ENCODE measurements at regions not wholly inside any gene's neighbourhood (a gene's known extent, or its start where the extent isn't known, plus 50 kb on each side); places are given as distances from the start of the nearest gene placed in this dataset.

DNA sequence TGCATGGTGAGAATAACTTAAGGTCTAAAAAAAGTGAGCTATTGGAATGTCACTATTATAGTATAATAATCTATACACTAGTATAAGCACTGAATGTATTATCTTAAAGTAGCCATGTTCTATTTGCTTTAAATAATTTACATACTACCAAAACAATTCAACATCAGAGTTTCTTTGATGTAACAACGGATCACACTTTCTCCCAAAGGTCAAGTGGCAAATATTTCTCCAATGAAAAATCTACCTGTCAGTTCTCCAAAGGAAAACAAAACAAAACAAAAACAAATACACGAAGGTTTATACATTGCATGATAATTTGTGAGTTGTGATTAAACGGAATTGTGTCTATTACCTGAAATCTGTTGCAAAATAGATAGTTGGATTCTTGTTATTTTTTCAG, 581.4 kb downstream of the USP25 start:
- Histone ChIP-seq H2AFZ (no peak overlapping the region), H3K4me3 (no peak overlapping the region), H3K27ac (ENCODE audit: low read depth) (no peak overlapping the region), H4K20me1 (replicated peaks; ENCODE audit: insufficient read depth) (no peaks in the 10 kb centered on the region), H3K4me1 (ENCODE audit: insufficient read depth) (0 out of 2 replicates have a peak, but pooled peaks cover 1% of the 10 kb centered on the region), H3K27me3 (ENCODE audit: insufficient read depth) (no peaks in the 10 kb centered on the region), H3K9me2 (ENCODE audit: insufficient read depth) (no peaks in the 10 kb centered on the region), H3F3A (replicated peaks; ENCODE audit: low read depth) (no peaks in the 10 kb centered on the region), H3K36me3 (ENCODE audit: insufficient read depth) (no peaks in the 10 kb centered on the region), H3K79me2 (replicated peaks; ENCODE audit: insufficient read depth) (no peaks in the 10 kb centered on the region), H3K4me2 (no peak overlapping the region)
- no peak for DNase-seq (ENCODE audit: low spot score)
- no peak overlapping the region for H3K27ac Mint-ChIP-seq
- no peaks in the 10 kb centered on the region for H3K27me3 Mint-ChIP-seq (ENCODE audit: insufficient read depth, low read depth, poor library complexity)
- no peak for ATAC-seq
- TF ChIP-seq STAT1 (IDR thresholded peaks at IDR 0.05; ENCODE audit: unreplicated experiment) = no peak
- TF ChIP-seq EZH2phosphoT487 (IDR thresholded peaks at IDR 0.05; ENCODE audit: unreplicated experiment) = no peak
- TF ChIP-seq EZH2 (IDR thresholded peaks at IDR 0.05; ENCODE audit: low read depth, unreplicated experiment) = no peak
- no peak for TF ChIP-seq ZNF331 (CRISPR knock-in tag; IDR thresholded peaks at IDR 0.05; ENCODE audit: low read depth)
- TF ChIP-seq NANOG (IDR thresholded peaks at IDR 0.05; ENCODE audit: borderline replicate concordance) = no peak
- no peak for TF ChIP-seq POLR2AphosphoS5 (IDR thresholded peaks at IDR 0.05; ENCODE audit: low read depth)
- no peak for TF ChIP-seq JUNB (IDR thresholded peaks at IDR 0.05; ENCODE audit: unreplicated experiment)
- TF ChIP-seq, protein P1, sequence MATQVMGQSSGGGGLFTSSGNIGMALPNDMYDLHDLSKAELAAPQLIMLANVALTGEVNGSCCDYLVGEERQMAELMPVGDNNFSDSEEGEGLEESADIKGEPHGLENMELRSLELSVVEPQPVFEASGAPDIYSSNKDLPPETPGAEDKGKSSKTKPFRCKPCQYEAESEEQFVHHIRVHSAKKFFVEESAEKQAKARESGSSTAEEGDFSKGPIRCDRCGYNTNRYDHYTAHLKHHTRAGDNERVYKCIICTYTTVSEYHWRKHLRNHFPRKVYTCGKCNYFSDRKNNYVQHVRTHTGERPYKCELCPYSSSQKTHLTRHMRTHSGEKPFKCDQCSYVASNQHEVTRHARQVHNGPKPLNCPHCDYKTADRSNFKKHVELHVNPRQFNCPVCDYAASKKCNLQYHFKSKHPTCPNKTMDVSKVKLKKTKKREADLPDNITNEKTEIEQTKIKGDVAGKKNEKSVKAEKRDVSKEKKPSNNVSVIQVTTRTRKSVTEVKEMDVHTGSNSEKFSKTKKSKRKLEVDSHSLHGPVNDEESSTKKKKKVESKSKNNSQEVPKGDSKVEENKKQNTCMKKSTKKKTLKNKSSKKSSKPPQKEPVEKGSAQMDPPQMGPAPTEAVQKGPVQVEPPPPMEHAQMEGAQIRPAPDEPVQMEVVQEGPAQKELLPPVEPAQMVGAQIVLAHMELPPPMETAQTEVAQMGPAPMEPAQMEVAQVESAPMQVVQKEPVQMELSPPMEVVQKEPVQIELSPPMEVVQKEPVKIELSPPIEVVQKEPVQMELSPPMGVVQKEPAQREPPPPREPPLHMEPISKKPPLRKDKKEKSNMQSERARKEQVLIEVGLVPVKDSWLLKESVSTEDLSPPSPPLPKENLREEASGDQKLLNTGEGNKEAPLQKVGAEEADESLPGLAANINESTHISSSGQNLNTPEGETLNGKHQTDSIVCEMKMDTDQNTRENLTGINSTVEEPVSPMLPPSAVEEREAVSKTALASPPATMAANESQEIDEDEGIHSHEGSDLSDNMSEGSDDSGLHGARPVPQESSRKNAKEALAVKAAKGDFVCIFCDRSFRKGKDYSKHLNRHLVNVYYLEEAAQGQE (IDR thresholded peaks at IDR 0.05; ENCODE audit: unreplicated experiment) = no peak
- TF ChIP-seq, protein P2, sequence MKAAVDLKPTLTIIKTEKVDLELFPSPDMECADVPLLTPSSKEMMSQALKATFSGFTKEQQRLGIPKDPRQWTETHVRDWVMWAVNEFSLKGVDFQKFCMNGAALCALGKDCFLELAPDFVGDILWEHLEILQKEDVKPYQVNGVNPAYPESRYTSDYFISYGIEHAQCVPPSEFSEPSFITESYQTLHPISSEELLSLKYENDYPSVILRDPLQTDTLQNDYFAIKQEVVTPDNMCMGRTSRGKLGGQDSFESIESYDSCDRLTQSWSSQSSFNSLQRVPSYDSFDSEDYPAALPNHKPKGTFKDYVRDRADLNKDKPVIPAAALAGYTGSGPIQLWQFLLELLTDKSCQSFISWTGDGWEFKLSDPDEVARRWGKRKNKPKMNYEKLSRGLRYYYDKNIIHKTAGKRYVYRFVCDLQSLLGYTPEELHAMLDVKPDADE (IDR thresholded peaks at IDR 0.05) = no peak
- no peak for TF ChIP-seq ZNF114 (CRISPR knock-in tag; IDR thresholded peaks at IDR 0.05)
- TF ChIP-seq CREB1 (CRISPR knock-in tag; IDR thresholded peaks at IDR 0.05; ENCODE audit: low read depth) = no peak
- TF ChIP-seq, protein P3, sequence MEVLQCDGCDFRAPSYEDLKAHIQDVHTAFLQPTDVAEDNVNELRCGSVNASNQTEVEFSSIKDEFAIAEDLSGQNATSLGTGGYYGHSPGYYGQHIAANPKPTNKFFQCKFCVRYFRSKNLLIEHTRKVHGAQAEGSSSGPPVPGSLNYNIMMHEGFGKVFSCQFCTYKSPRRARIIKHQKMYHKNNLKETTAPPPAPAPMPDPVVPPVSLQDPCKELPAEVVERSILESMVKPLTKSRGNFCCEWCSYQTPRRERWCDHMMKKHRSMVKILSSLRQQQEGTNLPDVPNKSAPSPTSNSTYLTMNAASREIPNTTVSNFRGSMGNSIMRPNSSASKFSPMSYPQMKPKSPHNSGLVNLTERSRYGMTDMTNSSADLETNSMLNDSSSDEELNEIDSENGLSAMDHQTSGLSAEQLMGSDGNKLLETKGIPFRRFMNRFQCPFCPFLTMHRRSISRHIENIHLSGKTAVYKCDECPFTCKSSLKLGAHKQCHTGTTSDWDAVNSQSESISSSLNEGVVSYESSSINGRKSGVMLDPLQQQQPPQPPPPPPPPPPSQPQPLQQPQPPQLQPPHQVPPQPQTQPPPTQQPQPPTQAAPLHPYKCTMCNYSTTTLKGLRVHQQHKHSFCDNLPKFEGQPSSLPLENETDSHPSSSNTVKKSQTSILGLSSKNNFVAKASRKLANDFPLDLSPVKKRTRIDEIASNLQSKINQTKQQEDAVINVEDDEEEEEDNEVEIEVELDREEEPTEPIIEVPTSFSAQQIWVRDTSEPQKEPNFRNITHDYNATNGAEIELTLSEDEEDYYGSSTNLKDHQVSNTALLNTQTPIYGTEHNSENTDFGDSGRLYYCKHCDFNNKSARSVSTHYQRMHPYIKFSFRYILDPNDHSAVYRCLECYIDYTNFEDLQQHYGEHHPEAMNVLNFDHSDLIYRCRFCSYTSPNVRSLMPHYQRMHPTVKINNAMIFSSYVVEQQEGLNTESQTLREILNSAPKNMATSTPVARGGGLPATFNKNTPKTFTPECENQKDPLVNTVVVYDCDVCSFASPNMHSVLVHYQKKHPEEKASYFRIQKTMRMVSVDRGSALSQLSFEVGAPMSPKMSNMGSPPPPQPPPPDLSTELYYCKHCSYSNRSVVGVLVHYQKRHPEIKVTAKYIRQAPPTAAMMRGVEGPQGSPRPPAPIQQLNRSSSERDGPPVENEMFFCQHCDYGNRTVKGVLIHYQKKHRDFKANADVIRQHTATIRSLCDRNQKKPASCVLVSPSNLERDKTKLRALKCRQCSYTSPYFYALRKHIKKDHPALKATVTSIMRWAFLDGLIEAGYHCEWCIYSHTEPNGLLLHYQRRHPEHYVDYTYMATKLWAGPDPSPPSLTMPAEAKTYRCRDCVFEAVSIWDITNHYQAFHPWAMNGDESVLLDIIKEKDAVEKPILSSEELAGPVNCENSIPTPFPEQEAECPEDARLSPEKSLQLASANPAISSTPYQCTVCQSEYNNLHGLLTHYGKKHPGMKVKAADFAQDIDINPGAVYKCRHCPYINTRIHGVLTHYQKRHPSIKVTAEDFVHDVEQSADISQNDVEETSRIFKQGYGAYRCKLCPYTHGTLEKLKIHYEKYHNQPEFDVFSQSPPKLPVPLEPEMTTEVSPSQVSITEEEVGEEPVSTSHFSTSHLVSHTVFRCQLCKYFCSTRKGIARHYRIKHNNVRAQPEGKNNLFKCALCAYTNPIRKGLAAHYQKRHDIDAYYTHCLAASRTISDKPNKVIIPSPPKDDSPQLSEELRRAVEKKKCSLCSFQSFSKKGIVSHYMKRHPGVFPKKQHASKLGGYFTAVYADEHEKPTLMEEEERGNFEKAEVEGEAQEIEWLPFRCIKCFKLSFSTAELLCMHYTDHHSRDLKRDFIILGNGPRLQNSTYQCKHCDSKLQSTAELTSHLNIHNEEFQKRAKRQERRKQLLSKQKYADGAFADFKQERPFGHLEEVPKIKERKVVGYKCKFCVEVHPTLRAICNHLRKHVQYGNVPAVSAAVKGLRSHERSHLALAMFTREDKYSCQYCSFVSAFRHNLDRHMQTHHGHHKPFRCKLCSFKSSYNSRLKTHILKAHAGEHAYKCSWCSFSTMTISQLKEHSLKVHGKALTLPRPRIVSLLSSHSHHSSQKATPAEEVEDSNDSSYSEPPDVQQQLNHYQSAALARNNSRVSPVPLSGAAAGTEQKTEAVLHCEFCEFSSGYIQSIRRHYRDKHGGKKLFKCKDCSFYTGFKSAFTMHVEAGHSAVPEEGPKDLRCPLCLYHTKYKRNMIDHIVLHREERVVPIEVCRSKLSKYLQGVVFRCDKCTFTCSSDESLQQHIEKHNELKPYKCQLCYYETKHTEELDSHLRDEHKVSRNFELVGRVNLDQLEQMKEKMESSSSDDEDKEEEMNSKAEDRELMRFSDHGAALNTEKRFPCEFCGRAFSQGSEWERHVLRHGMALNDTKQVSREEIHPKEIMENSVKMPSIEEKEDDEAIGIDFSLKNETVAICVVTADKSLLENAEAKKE (CRISPR knock-in tag; IDR thresholded peaks at IDR 0.05) = no peak
- TF ChIP-seq, protein P4, sequence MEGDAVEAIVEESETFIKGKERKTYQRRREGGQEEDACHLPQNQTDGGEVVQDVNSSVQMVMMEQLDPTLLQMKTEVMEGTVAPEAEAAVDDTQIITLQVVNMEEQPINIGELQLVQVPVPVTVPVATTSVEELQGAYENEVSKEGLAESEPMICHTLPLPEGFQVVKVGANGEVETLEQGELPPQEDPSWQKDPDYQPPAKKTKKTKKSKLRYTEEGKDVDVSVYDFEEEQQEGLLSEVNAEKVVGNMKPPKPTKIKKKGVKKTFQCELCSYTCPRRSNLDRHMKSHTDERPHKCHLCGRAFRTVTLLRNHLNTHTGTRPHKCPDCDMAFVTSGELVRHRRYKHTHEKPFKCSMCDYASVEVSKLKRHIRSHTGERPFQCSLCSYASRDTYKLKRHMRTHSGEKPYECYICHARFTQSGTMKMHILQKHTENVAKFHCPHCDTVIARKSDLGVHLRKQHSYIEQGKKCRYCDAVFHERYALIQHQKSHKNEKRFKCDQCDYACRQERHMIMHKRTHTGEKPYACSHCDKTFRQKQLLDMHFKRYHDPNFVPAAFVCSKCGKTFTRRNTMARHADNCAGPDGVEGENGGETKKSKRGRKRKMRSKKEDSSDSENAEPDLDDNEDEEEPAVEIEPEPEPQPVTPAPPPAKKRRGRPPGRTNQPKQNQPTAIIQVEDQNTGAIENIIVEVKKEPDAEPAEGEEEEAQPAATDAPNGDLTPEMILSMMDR (conservative IDR thresholded peaks at IDR 0.05; ENCODE audit: low read depth in 2 of 2) = no peak
- no peaks in the 10 kb centered on the region for H3K9me3 Mint-ChIP-seq
- H3K4me3 Mint-ChIP-seq = no peak overlapping the region
- no peaks in the 10 kb centered on the region for H3K36me3 Mint-ChIP-seq (ENCODE audit: low read depth)
- peaks cover 7% of the 10 kb centered on the region; the same call in 2 of the 3 replicates for H3K4me1 Mint-ChIP-seq

Measured in GM23338 (cell line).